ENCODE measurements at regions not wholly inside any gene's neighbourhood (a gene's known extent, or its start where the extent isn't known, plus 50 kb on each side); places are given as distances from the start of the nearest gene placed in this dataset.

- no peak for DNase-seq
- peaks cover 36% of the 10 kb centered on the region for H3K27me3 Mint-ChIP-seq
- ATAC-seq: no peak
- no peak overlapping the region for H3K4me3 Mint-ChIP-seq
- H3K4me1 Mint-ChIP-seq: peaks cover 7% of the 10 kb centered on the region
- H3K27ac Mint-ChIP-seq: no peak overlapping the region
- peaks cover 48 to 50% of the 10 kb centered on the region in 2 donors for H3K9me3 Mint-ChIP-seq
Observed at GRCh38 chr7:22645418-22646181, 81.4 kb upstream of the IL6 start.

GRCh38 chr7:22642454-22642853 is 84.5 kb upstream of the IL6 start:
- H3K27me3 Mint-ChIP-seq: peaks cover 18% of the 10 kb centered on the region
- DNase-seq (no peak), ATAC-seq (no peak)
- peaks cover 16% of the 10 kb centered on the region for H3K4me1 Mint-ChIP-seq
- peaks cover 37 to 47% of the 10 kb centered on the region in 2 donors for H3K9me3 Mint-ChIP-seq
- no peak overlapping the region for H3K4me3 Mint-ChIP-seq
- H3K27ac Mint-ChIP-seq: no peak overlapping the region

- Mint-ChIP-seq H3K9me3 (peaks cover 30% of the 10 kb centered on the region in 2 donors), H3K27ac (no peak overlapping the region), H3K27me3 (peaks cover 23% of the 10 kb centered on the region), H3K4me3 (peak overlapping the region in 1 of 2 donors; percentile 3), H3K4me1 (peaks cover 16% of the 10 kb centered on the region)
- DNase-seq (peak; percentile 36 to 70), ATAC-seq (peak; percentile 100)
Observed at GRCh38 chr7:22640269-22640668, 86.7 kb upstream of the IL6 start.

GRCh38 chr7:22639396-22639795 is 87.6 kb upstream of the IL6 start:
- ATAC-seq (no peak), DNase-seq (no peak)
- Mint-ChIP-seq H3K4me3 (no peak overlapping the region), H3K27me3 (peaks cover 32% of the 10 kb centered on the region), H3K9me3 (peaks cover 30% of the 10 kb centered on the region in 2 donors), H3K27ac (no peak overlapping the region), H3K4me1 (peaks cover 16% of the 10 kb centered on the region)

GRCh38 chr7:22635349-22635748 is 91.7 kb upstream of the IL6 start:
- no peak overlapping the region for H3K4me3 Mint-ChIP-seq
- no peak overlapping the region for H3K27ac Mint-ChIP-seq
- peaks cover 9% of the 10 kb centered on the region for H3K4me1 Mint-ChIP-seq
- ATAC-seq: no peak
- no peak for DNase-seq
- H3K9me3 Mint-ChIP-seq: peaks cover 0 to 10% of the 10 kb centered on the region in 2 donors
- peaks cover 62% of the 10 kb centered on the region for H3K27me3 Mint-ChIP-seq

DNA sequence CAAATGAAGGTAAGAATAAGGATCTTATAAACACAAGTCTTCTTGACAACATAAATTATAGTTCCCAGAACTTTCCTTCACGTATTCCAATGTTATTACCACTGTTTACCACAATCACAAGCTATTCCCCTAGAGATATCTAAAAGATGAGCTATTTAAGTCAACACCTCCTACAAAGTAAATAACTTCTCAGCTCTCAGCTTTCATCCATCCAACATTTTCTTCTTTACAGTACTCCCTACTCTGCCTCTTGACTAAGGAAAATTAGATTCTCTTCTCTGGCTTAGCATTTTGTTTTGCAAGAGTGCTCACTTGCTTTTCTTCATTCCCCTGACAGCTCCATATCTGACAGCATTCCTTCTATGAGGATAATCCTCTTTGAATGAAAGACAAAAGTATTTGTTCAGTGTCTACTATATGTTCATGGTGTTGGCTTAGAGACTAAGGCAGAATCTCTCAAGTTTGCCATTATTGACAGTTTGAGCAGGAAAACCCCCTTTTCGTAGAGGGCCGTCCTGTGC is 93.0 kb upstream of the IL6 start:
- ATAC-seq (no peak), DNase-seq (no peak)
- H3K27ac Mint-ChIP-seq: no peak overlapping the region

GRCh38 chr7:22633286-22633953 is 93.6 kb upstream of the IL6 start:
- Mint-ChIP-seq H3K27me3 (peaks cover 66% of the 10 kb centered on the region), H3K9me3 (no peaks in the 10 kb centered on the region), H3K4me3 (no peak overlapping the region), H3K27ac (no peak overlapping the region), H3K4me1 (no peaks in the 10 kb centered on the region)
- DNase-seq (no peak), ATAC-seq (no peak)

More for the DNA sequence above, 93.0 kb upstream of the IL6 start:
- H3K27me3 Mint-ChIP-seq: peaks cover 68% of the 10 kb centered on the region
- peaks cover 0 to 3% of the 10 kb centered on the region in 2 donors for H3K9me3 Mint-ChIP-seq
- no peak overlapping the region for H3K4me3 Mint-ChIP-seq
- H3K4me1 Mint-ChIP-seq: no peaks in the 10 kb centered on the region

DNA sequence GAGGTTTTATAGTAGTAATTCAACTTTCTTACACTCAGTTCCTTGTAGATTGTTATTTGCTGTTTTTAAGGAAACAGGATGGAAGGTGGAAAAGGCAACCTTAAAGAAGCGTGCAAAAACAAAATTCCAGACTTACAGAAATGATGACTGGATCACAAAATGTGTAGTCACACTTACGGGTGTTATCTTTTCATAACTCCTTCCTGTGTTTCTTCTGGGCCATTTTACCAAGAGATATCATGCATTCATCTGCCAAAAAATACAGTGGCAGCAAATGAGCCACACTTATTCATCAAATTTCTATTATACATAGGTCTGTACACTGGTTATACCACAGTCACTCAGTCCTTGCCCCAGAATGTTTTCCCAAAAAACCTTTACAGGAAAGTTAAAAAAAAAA is 94.3 kb upstream of the IL6 start:
- H3K27ac Mint-ChIP-seq: no peak overlapping the region
- no peaks in the 10 kb centered on the region for H3K4me1 Mint-ChIP-seq
- DNase-seq (no peak), ATAC-seq (no peak)
- H3K9me3 Mint-ChIP-seq: no peaks in the 10 kb centered on the region
- H3K4me3 Mint-ChIP-seq: no peak overlapping the region
- peaks cover 66% of the 10 kb centered on the region for H3K27me3 Mint-ChIP-seq

- DNase-seq: no peak
- Mint-ChIP-seq H3K27ac (peak overlapping the region in 1 of 2 donors; percentile 4), H3K27me3 (peaks cover 72% of the 10 kb centered on the region), H3K4me3 (no peak overlapping the region), H3K4me1 (no peaks in the 10 kb centered on the region), H3K9me3 (no peaks in the 10 kb centered on the region)
- no peak for ATAC-seq
Observed at GRCh38 chr7:22631730-22632129, 95.3 kb upstream of the IL6 start.

- Mint-ChIP-seq H3K27me3 (peaks cover 78% of the 10 kb centered on the region), H3K4me3 (no peak overlapping the region), H3K4me1 (no peaks in the 10 kb centered on the region), H3K27ac (no peak overlapping the region), H3K9me3 (no peaks in the 10 kb centered on the region)
- no peak for ATAC-seq
- no peak for DNase-seq
Observed at GRCh38 chr7:22630069-22630468, 96.9 kb upstream of the IL6 start.

DNA sequence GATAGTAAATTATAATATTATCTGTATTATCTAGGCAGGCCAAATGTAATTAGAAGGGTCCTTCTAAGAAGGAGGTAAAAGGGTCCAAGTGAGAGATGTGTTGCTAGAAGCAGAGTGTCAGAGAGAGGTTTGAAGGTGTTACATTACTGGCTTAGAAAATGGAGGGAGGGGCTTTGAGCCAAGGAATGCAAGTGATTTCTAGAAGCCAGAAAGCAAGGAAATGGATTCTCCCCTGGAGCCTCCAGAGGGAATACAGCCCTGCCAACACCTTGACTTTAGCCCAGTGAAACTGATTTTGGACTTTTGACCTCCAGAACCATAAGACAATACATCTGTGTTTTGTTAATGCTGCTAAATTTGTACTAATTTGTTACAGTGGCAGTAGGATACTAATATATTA is 97.9 kb upstream of the IL6 start:
- Mint-ChIP-seq H3K4me1 (no peaks in the 10 kb centered on the region), H3K4me3 (no peak overlapping the region), H3K27me3 (peaks cover 69% of the 10 kb centered on the region), H3K27ac (no peak overlapping the region), H3K9me3 (no peaks in the 10 kb centered on the region)
- no peak for ATAC-seq
- no peak for DNase-seq

DNA sequence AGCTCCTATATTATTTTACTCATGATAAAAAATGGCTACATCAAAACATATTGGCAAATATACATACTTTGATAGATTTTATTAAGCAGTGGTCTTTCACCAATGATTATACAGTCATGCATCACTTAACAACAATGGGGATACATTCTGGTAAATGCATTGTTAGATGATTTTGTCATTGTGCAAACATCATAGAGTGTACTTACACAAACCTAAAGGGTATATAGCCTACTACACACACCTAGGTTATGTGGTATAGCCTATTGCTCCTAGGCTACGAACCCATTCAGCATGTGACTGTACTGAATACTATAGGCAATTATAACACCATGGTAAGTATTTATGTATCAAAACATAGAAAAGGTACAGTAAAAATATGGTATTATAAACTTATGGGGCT is 98.9 kb upstream of the IL6 start:
- no peak for ATAC-seq
- Mint-ChIP-seq H3K27me3 (peaks cover 69% of the 10 kb centered on the region), H3K27ac (no peak overlapping the region), H3K9me3 (no peaks in the 10 kb centered on the region), H3K4me3 (no peak overlapping the region), H3K4me1 (no peaks in the 10 kb centered on the region)
- no peak for DNase-seq

GRCh38 chr7:22627136-22627535 is 99.9 kb upstream of the IL6 start:
- ATAC-seq: no peak
- no peak overlapping the region for H3K4me3 Mint-ChIP-seq
- no peaks in the 10 kb centered on the region for H3K9me3 Mint-ChIP-seq
- DNase-seq: no peak
- H3K4me1 Mint-ChIP-seq: peaks cover 9% of the 10 kb centered on the region
- H3K27me3 Mint-ChIP-seq: peaks cover 72% of the 10 kb centered on the region
- H3K27ac Mint-ChIP-seq: no peak overlapping the region

GRCh38 chr7:22625251-22625650 is 101.7 kb upstream of the IL6 start:
- DNase-seq (no peak), ATAC-seq (no peak)
- Mint-ChIP-seq H3K27me3 (peaks cover 61% of the 10 kb centered on the region), H3K9me3 (peaks cover 0 to 9% of the 10 kb centered on the region in 2 donors), H3K4me1 (peaks cover 13% of the 10 kb centered on the region), H3K4me3 (no peak overlapping the region), H3K27ac (no peak overlapping the region)

GRCh38 chr7:22624781-22625180 is 102.2 kb upstream of the IL6 start:
- no peak overlapping the region for H3K27ac Mint-ChIP-seq
- peaks cover 13% of the 10 kb centered on the region for H3K4me1 Mint-ChIP-seq
- no peak overlapping the region for H3K4me3 Mint-ChIP-seq
- DNase-seq: no peak
- H3K9me3 Mint-ChIP-seq: peaks cover 0 to 11% of the 10 kb centered on the region in 2 donors
- no peak for ATAC-seq
- peaks cover 56% of the 10 kb centered on the region for H3K27me3 Mint-ChIP-seq

DNA sequence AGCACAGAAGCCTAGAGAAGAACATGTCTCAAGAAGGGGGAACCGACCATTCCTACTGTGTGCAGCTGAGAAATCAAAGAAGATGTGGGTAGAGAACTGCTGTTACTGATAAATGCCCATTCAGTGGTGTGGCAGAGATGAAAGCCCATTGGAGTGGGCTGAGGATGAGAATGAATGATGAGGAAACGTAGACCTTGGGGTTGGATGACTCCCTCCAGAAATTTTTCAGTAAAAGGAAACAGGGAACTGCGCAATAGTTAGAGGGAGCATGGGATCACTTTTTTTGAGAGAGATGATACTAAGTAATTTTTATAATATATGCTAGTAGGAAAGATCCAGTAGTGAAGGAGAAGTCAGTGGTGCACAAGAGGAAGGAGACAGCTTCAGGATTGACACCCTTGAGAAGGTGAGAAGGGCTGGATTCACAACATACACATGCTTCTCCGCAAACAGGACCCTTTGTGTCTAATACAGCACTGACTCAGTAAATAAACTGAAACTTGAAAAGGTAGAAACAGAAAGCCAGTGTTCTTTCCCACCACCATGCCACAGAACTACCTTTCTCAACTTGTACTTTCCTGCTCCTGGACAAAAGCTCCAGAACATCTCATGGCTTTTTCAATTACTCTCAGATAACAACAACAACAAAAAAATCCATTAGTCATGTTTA is 104.7 kb upstream of the IL6 start:
- no peak overlapping the region for H3K27ac Mint-ChIP-seq
- ATAC-seq (peak; percentile 31), DNase-seq (no peak)
- H3K9me3 Mint-ChIP-seq: peaks cover under 1 to 24% of the 10 kb centered on the region in 2 donors
- H3K4me3 Mint-ChIP-seq: no peak overlapping the region
- peaks cover 13% of the 10 kb centered on the region for H3K4me1 Mint-ChIP-seq
- H3K27me3 Mint-ChIP-seq: peaks cover 47% of the 10 kb centered on the region

Data from stimulated activated naive CD8-positive, alpha-beta T cell treated with anti-CD3 and anti-CD28 coated beads, Interleukin-15, amount 100 ng/mL, for 72 hours (primary cell).